ENCODE measurements at regions not wholly inside any gene's neighbourhood (a gene's known extent, or its start where the extent isn't known, plus 50 kb on each side); places are given as distances from the start of the nearest gene placed in this dataset.

DNA sequence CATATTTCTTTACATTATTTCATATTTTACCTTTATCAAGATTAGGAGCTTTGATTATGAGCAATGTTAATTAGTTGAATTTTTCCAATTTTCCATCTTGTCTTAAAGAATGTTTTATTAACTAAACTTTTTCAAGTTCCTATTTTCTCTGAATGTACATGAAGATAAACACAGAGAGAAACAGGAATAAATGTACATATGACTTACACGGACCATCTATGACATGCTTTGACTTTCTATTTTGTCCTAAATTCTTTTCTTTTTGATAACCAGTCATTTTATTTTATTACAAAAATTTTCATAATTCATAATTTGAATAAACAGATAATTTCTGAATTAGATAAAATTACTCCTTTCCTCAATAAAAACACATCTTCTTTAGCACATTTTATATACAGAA, 1038.8 kb upstream of the ARRDC3 start:
- H3K27ac ChIP-seq (ENCODE audit: low read depth, low read length, poor library complexity, severe bottlenecking): no peak overlapping the region
- H3F3A ChIP-seq (ENCODE audit: insufficient read depth, low read length): no peaks in the 10 kb centered on the region
- H3K4me1 ChIP-seq (ENCODE audit: insufficient read depth, low read length, severe bottlenecking): no peaks in the 10 kb centered on the region
- H4K20me1 ChIP-seq (ENCODE audit: insufficient read depth, low read length): no peaks in the 10 kb centered on the region
- TF ChIP-seq CTCF (IDR thresholded peaks at IDR 0.05; ENCODE audit: low read length) (no peak), EZH2 (IDR thresholded peaks at IDR 0.05; ENCODE audit: borderline replicate concordance, low read length) (no peak)
- no peak overlapping the region for H3K9ac ChIP-seq (ENCODE audit: low read length)
- no peaks in the 10 kb centered on the region for H3K27me3 ChIP-seq (ENCODE audit: insufficient read depth, low read length)
- H3K4me2 ChIP-seq (ENCODE audit: low read length): no peak overlapping the region
- peaks cover 4% of the 10 kb centered on the region; the same call in 1 of the 2 replicates for H3K9me3 ChIP-seq (ENCODE audit: low read length)
- no peak overlapping the region for H2AFZ ChIP-seq (ENCODE audit: low read length)
- no peaks in the 10 kb centered on the region for H3K9me2 ChIP-seq (ENCODE audit: low read depth, low read length)
- H3K79me2 ChIP-seq (ENCODE audit: insufficient read depth, low read length): no peaks in the 10 kb centered on the region
- no peak overlapping the region for H3K4me3 ChIP-seq (ENCODE audit: low read depth, low read length, poor library complexity, severe bottlenecking)
- H3K36me3 ChIP-seq (ENCODE audit: insufficient read depth, low read length): no peaks in the 10 kb centered on the region

- Histone ChIP-seq H3K4me3 (ENCODE audit: low read depth, low read length, poor library complexity, severe bottlenecking) (no peak overlapping the region), H3K4me1 (ENCODE audit: insufficient read depth, low read length, severe bottlenecking) (no peaks in the 10 kb centered on the region), H3K36me3 (ENCODE audit: insufficient read depth, low read length) (no peaks in the 10 kb centered on the region), H3K9ac (ENCODE audit: low read length) (no peak overlapping the region), H3K27me3 (ENCODE audit: insufficient read depth, low read length) (no peaks in the 10 kb centered on the region), H3F3A (ENCODE audit: insufficient read depth, low read length) (no peaks in the 10 kb centered on the region), H3K9me2 (ENCODE audit: low read depth, low read length) (no peaks in the 10 kb centered on the region), H3K79me2 (ENCODE audit: insufficient read depth, low read length) (no peaks in the 10 kb centered on the region), H3K4me2 (ENCODE audit: low read length) (no peak overlapping the region), H4K20me1 (ENCODE audit: insufficient read depth, low read length) (no peaks in the 10 kb centered on the region), H3K9me3 (ENCODE audit: low read length) (peaks cover 4% of the 10 kb centered on the region; the same call in 1 of the 2 replicates), H3K27ac (ENCODE audit: low read depth, low read length, poor library complexity, severe bottlenecking) (no peak overlapping the region), H2AFZ (ENCODE audit: low read length) (no peak overlapping the region)
- TF ChIP-seq CTCF (IDR thresholded peaks at IDR 0.05; ENCODE audit: low read length) (no peak), EZH2 (IDR thresholded peaks at IDR 0.05; ENCODE audit: borderline replicate concordance, low read length) (no peak)
Measured at GRCh38 chr5:92421196-92421595, 1038.1 kb upstream of the ARRDC3 start.

- Histone ChIP-seq H3K4me2 (ENCODE audit: low read length) (no peak overlapping the region), H3K79me2 (ENCODE audit: insufficient read depth, low read length) (no peaks in the 10 kb centered on the region), H3K9ac (ENCODE audit: low read length) (no peak overlapping the region), H3K36me3 (ENCODE audit: insufficient read depth, low read length) (no peaks in the 10 kb centered on the region), H4K20me1 (ENCODE audit: insufficient read depth, low read length) (no peaks in the 10 kb centered on the region), H3K9me3 (ENCODE audit: low read length) (peaks cover 4% of the 10 kb centered on the region; the same call in 1 of the 2 replicates), H3K27ac (ENCODE audit: low read depth, low read length, poor library complexity, severe bottlenecking) (no peak overlapping the region), H2AFZ (ENCODE audit: low read length) (no peak overlapping the region), H3K27me3 (ENCODE audit: insufficient read depth, low read length) (no peaks in the 10 kb centered on the region), H3K9me2 (ENCODE audit: low read depth, low read length) (no peaks in the 10 kb centered on the region), H3F3A (ENCODE audit: insufficient read depth, low read length) (no peaks in the 10 kb centered on the region), H3K4me3 (ENCODE audit: low read depth, low read length, poor library complexity, severe bottlenecking) (no peak overlapping the region), H3K4me1 (ENCODE audit: insufficient read depth, low read length, severe bottlenecking) (no peaks in the 10 kb centered on the region)
- TF ChIP-seq CTCF (IDR thresholded peaks at IDR 0.05; ENCODE audit: low read length): no peak
- no peak for TF ChIP-seq EZH2 (IDR thresholded peaks at IDR 0.05; ENCODE audit: borderline replicate concordance, low read length)
Measured at GRCh38 chr5:92419261-92419660, 1036.1 kb upstream of the ARRDC3 start.

Measured in OCI-LY1 (cell line).